GM19397 (cell line): ENCODE measurements at regions not wholly inside any gene's neighbourhood (a gene's known extent, or its start where the extent isn't known, plus 50 kb on each side); places are given as distances from the start of the nearest gene placed in this dataset.

Experiments used
- ATAC-seq: cut with Tn5 transposase; IDR thresholded peaks from one replicate; pipeline ENCODE4 v1.9.1; 2021; ENCODE audit warnings: mild to moderate bottlenecking, moderate library complexity; ENCODE audit not compliant: unreplicated experiment

DNA sequence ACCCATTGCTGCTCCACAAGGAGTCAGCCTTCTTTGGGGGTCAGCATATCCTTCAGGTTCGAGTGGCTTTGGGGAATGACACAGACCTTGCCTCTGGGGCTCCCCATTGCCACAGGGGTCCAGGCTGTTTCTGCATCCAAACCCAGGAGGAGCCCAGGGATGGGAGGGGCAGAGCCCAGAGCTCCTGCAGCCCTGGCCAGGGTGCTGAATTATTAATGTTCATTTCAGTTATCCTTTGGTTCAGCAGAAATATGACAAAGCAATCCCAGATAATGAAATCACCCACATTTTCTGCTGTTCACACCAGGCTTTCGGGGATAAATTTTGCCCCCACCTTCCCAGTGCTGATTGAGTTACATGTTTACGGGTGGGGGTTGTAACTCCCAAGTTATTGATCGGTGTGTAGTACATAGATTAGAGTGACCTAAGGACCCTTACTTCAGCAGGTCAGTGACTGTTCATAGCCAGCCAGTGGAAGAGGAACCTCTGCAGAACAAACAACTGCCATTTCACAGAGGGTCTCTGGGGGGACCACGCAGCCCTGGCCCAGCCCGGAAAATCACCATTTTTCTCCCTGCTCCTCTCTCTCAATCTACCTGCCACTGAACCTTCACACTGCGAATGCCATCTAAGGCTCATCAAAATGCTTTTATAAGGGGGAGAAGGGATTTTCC is 240.3 kb upstream of the N4BP1 start:
- ATAC-seq = no peak

- no peak for ATAC-seq
Observed at GRCh38 chr16:48846277-48846676, 236.3 kb upstream of the N4BP1 start.

DNA sequence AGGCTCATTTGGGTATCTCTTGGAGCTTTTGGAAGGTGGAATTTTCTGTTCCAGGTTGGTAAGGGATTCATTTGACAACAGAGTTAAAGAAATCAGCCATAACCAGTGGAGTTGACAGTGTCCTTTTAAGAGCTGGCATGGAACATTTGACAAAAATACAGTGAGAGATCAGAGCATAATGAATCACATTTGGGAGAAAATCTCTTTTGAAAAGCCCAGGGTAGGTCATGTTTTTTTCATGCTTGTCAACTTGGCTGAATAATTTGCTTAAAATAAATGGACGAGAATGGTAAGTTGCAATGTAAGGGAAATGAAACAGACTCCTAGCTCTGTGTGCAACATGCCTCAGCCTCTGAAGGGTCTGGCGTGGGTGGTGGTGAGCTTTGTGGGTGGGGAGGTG is 235.3 kb upstream of the N4BP1 start:
- no peak for ATAC-seq

GRCh38 chr16:48838349-48838748 is 228.4 kb upstream of the N4BP1 start:
- no peak for ATAC-seq

DNA sequence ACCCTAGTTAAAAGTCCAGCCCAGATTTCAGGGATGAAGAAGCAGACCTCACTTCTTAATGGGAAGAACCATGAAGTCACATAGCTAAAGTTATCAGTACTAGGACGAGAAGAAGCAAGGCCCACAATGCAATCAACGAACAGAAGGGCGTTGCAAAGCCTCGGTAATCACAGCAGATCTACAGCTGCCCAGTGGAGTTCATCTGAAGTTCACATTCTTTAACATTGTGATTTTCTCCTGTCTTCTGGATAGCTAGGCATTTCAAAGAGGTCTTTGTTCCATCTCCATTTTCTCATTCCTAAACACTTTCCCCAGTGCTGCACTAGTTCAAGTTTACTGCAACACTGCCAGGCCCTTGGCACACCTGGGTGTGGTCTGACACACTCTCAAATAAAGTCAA is 226.7 kb upstream of the N4BP1 start:
- ATAC-seq = no peak

- no peak for ATAC-seq
Observed at GRCh38 chr16:48836067-48836466, 226.1 kb upstream of the N4BP1 start.

DNA sequence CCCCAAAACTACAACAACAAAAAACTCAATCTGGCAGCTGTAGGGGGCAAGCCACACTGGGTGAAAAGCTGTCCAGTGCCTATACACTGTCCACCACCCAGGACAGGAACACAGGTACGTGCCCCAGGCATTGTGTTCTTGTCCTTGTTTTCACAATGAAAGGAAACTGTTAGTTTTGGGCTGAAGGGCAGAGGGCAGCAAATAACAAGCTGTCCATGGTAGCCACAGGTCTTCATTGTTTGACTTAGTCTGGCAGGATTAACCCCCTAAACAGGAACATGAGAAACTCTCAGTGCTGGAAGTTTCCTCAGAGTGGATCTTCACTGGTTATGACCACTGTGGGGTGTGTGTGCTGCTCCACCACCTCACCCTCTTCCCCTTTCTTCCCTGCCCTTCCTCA is 224.6 kb upstream of the N4BP1 start:
- no peak for ATAC-seq

DNA sequence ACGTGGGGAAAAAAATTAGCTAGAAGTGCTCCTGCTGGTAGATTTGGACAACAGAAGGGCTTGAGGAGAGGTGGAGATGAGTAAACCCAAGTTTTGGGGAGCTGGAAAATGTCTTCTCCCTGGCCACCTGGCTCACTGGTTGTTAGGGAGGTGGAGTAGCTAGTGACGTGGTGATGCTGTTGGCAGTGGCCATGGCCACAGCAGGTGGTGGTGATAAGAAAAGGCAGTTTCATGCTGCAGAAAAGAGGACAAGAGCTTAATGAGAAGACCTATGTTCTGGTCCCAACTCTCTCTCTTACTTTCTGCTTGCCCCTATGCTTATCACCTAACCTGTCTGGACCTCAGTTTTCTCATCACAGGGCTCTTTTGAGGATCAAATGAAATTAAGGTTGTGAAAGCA is 223.5 kb upstream of the N4BP1 start:
- no peak for ATAC-seq

DNA sequence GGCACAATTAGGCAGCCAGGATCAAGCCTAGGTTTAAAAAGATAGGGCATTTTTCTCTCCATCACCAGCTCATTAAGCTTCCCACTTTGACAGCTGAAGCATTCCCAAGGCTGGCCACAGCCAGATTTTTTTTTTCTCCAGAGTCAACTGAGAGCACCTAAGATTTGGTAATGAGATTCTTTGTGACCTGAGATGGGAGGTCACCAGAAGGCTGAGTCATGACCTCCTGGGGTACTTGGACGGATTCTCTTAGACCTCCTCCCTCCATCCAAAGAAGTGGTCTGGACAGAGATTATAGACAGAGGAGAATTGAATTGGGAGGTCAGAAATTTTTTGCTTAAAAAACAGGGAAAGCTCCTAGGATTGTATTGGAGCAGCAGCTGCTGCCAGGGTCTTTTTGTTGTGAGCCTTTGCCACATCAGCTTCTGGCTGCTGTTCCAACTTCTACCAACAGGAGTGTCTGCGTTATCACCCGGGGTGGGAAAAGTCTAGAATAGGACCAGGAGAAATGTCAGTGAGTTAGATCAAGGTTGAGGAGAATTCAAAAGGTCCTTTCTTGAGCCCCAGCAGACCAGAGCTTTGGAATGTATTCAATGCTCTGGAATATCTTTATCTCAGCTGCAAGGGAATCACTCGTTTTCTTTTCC is 221.2 kb upstream of the N4BP1 start:
- no peak for ATAC-seq

DNA sequence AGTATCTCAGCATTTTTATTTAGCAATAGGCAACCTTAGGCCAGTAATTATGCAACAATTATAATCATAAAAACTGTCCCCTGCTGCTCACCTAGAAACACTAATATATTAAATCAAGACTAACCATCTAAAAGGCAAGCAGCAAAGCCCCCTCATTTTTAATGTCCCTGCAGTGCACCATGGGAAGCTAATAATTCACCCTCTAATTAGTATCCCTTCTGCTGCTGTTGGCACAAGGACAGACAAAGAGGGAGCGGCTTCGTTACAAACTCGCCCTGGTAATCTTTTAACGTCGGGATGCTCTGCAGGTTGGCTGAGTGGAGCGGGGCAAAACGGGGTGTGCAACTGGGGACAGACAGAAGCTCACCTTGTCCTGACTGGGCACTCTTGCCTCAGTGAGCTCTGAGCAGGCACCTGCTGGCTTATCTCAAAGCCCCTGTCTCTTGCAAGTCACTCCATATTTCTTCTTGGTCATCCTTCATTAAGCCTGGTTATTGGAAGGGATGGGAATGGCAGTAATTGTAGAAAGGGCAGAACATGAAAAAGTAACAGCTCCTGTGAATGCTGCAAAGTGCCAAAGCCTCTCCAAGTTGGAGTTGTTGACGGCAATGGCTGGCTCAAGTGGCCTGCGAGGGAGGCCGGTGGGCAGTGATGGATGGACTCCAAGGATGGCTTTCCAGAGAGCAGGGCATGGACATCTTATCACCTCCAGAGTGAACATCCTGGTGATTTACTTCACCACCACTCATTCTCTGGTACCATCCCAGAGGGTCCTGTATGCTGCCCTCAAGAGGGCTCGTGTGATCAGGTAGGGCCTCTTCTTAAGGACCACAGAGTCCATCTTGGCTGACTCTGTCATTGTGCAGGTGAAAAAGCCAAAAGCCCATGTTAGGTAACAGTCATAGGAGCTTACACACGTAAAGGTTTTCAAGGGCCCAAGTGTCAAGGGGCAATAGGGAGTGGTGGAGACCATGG is 219.6 kb upstream of the N4BP1 start:
- ATAC-seq = no peak

DNA sequence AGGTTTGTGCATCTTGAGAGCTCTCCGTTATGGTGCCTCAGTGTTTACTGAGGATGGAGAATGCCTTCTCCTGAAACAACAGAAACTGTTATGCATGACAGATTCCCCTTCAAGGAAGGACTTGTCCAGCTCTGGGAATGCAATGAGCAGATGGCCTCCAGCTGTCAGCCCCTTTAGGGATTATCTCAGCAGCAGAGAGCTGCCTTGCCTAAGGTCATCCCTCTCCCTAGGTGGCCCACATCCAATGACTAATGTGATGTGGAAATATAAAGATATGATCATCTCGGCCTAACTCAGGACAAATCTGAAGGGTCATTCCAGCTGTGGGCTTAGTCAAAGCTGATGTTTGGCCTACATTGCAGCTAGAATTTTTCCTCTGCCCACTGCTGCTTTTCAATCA is 214.3 kb upstream of the N4BP1 start:
- no peak for ATAC-seq

GRCh38 chr16:48822431-48822830 is 212.5 kb upstream of the N4BP1 start:
- ATAC-seq = no peak

DNA sequence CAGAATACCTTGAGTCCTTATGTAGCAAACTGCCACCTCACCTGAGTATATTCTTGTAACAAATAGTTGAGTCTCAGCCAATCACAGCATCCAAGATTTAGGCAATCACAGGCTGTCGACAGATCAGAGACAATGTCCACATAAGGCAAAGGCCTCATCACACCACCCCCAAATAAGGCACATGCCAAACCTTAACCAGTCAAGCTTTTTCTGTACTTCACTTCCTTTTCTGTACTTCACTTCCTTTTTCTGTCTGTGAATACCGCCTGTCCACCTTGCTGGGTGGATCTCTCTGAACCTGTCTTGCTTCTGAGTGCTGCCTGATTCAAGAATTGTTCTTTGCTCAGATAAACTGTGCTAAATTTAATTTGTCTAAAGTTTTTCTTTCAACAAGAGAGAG is 210.4 kb upstream of the N4BP1 start:
- ATAC-seq = no peak

GRCh38 chr16:48818257-48818656 is 208.3 kb upstream of the N4BP1 start:
- ATAC-seq = no peak

DNA sequence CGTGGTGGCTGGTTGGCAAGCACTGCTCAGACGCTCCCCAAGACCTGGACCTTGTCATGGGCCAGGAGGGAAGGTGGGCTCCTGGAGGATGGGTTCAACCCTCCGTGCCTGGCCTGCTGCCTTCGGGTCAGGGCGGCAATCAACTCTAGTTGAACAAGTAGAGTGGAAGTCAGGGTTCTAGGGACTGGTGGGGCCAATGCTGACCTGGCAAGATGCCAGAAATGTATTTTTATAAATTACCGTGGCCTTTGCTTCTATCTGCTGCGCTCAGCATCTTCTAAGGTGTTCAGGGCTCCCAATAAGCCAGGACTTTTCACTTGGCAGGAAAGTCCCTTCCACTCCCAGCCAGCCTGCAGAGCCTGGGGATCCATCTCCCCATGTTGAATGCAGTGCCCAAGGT is 207.1 kb upstream of the N4BP1 start:
- ATAC-seq = no peak

DNA sequence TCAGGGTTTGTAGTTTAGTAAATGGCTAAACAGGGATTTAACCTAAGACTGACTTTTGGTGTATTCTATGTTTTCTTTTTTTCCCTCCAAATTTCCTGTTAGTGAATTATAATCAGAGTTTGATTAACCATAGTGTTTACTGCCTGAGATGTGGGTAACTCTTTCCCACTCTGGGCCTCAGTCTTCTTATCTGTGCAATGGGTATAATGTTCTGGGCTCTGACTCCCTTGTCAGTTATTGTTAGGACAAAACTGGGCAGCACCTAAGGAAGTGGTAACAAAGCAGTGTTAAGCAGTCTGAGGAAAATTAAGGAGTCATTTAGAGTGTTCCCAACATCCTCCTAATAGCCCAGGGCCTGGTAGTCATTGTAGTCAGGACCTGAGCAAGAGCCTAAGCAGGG is 206.4 kb upstream of the N4BP1 start:
- ATAC-seq = no peak

- ATAC-seq = no peak
Observed at GRCh38 chr16:48814994-48815393, 205.0 kb upstream of the N4BP1 start.

GRCh38 chr16:48813485-48813884 is 203.5 kb upstream of the N4BP1 start:
- no peak for ATAC-seq

DNA sequence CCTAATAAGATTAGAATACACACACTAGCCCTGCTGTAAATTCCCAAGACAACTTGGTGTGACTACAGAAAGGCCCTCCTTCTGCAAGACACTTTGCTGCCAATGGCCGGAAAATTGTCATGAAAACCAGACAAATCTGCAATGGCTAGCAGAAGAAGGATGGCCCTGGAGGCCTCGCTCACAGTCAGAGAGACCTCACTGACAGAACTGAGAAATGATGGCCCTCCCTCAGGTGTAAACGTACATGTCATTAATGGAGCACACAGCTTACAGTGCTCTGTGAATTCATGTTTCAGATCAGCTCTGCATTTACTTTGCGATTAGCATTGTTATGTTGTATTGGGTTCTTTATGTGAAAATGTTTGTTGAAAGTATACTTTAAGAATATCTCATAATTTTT is 202.9 kb upstream of the N4BP1 start:
- no peak for ATAC-seq

- no peak for ATAC-seq
Observed at GRCh38 chr16:48811478-48811877, 201.5 kb upstream of the N4BP1 start.

GRCh38 chr16:48810803-48811453 is 200.9 kb upstream of the N4BP1 start:
- no peak for ATAC-seq
